SK-N-SH treated with all-trans-retinoic acid at 6 μM for 48 hours (cell line): ENCODE measurements at regions not wholly inside any gene's neighbourhood (a gene's known extent, or its start where the extent isn't known, plus 50 kb on each side); places are given as distances from the start of the nearest gene placed in this dataset.

Experiments
- ATAC-seq: fragments of 200-7000 bp; cut with Tn5 transposase; 3 replicates; pipeline ENCODE4 v1.9.1; 2020; ENCODE audit warnings: mild to moderate bottlenecking, moderate library complexity
- ARNTL ChIP-seq: fragments of 450-650 bp; formaldehyde crosslinking; IDR thresholded peaks from 2 replicates; pipeline ENCODE4 v1.5.0; 2020; ENCODE audit warnings: low read depth, mild to moderate bottlenecking, moderate library complexity, borderline replicate concordance
- BACH2 ChIP-seq: fragments of 250-450 bp; sonication (Bioruptor Pico); IDR thresholded peaks from 2 replicates; pipeline ENCODE4 v1.9.0; 2021; ENCODE audit warnings: mild to moderate bottlenecking, borderline replicate concordance
- CSDC2 ChIP-seq: fragments of 250-450 bp; sonication (Bioruptor Pico); IDR thresholded peaks from 2 replicates; pipeline ENCODE4 v1.5.0; 2020; ENCODE audit warnings: mild to moderate bottlenecking, moderate library complexity
- ISL1 ChIP-seq: fragments of 250-450 bp; sonication (Bioruptor Pico); IDR thresholded peaks from 2 replicates; pipeline ENCODE4 v2.1.2; 2022; ENCODE audit warnings: mild to moderate bottlenecking, moderate library complexity
- PPARA ChIP-seq: fragments of 250-450 bp; sonication (Bioruptor Pico); IDR thresholded peaks from 2 replicates; pipeline ENCODE4 v1.5.0; 2020; ENCODE audit warnings: mild to moderate bottlenecking, borderline replicate concordance
- RARB ChIP-seq: fragments of 250-450 bp; sonication (Bioruptor Pico); IDR thresholded peaks from 2 replicates; pipeline ENCODE4 v1.8.0; 2021; ENCODE audit warnings: mild to moderate bottlenecking, moderate library complexity
- SNAI2 ChIP-seq: fragments of 250-450 bp; sonication (Bioruptor Pico); IDR thresholded peaks from 2 replicates; pipeline ENCODE4 v1.5.0; 2020; ENCODE audit warnings: mild to moderate bottlenecking, moderate library complexity
- TCF4 ChIP-seq: fragments of 250-450 bp; sonication (Bioruptor Pico); IDR thresholded peaks from 2 replicates; pipeline ENCODE4 v1.8.0; 2021; ENCODE audit warnings: mild to moderate bottlenecking, moderate library complexity, borderline replicate concordance
- TOX ChIP-seq: fragments of 250-450 bp; sonication (Bioruptor Pico); IDR thresholded peaks from 2 replicates; pipeline ENCODE4 v1.8.0; 2021; ENCODE audit warnings: mild to moderate bottlenecking, moderate library complexity, borderline replicate concordance
- ZFP3 ChIP-seq: fragments of 250-450 bp; sonication (Bioruptor Pico); IDR thresholded peaks from 2 replicates; pipeline ENCODE4 v1.5.0; 2020; ENCODE audit warnings: mild to moderate bottlenecking, moderate library complexity
- ZFP30 ChIP-seq: fragments of 450-650 bp; formaldehyde crosslinking; IDR thresholded peaks from 2 replicates; pipeline ENCODE4 v1.5.0; 2022; ENCODE audit warnings: mild to moderate bottlenecking, moderate library complexity
- ZNF565 ChIP-seq: fragments of 450-650 bp; formaldehyde crosslinking; conservative IDR thresholded peaks from 2 replicates; pipeline ENCODE4 v1.5.0; 2020; ENCODE audit warnings: low read depth, mild to moderate bottlenecking, moderate library complexity
- TF ChIP-seq, protein P1 (sequence below): fragments of 250-450 bp; sonication (Bioruptor Pico); IDR thresholded peaks from 2 replicates; pipeline ENCODE4 v1.5.0; 2020; ENCODE audit warnings: mild to moderate bottlenecking, moderate library complexity
- TF ChIP-seq, protein P2 (sequence below): fragments of 250-450 bp; sonication (Bioruptor Pico); IDR thresholded peaks from 2 replicates; pipeline ENCODE4 v1.5.1; 2020; ENCODE audit warnings: low read depth, mild to moderate bottlenecking, moderate library complexity
- TF ChIP-seq, protein P3 (sequence below): fragments of 250-450 bp; sonication (Bioruptor Pico); IDR thresholded peaks from 2 replicates; pipeline ENCODE4 v1.8.0; 2021; ENCODE audit warnings: low read depth, mild to moderate bottlenecking, moderate library complexity, borderline replicate concordance
- TF ChIP-seq, protein P4 (sequence below): fragments of 250-450 bp; sonication (Bioruptor Pico); IDR thresholded peaks from 2 replicates; pipeline ENCODE4 v1.8.0; 2020; ENCODE audit warnings: mild to moderate bottlenecking, moderate library complexity, borderline replicate concordance
- TF ChIP-seq, protein P5 (sequence below): fragments of 250-450 bp; sonication (Bioruptor Pico); IDR thresholded peaks from 2 replicates; pipeline ENCODE4 v1.5.1; 2021; ENCODE audit warnings: mild to moderate bottlenecking, moderate library complexity

DNA sequence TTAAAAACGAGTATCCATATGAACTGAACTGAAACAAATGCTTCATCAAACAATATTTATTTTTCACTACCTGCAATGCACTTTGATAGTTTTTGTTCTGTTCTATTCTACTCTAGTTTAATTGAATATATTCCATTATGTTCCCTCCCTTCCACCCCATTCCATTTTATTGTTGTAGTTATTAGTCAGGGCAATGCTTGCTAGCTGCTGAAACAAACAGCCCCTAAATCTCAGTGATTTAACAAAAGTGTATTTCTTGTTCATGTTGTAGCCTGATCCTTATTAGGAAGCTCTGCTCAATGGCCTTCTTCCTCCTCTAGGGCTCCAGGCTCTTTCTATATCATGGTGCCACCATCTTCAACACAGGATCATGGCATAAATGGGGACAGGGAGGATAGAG is 122.3 kb upstream of the RAI2 start:
- no peak for ATAC-seq
- TF ChIP-seq SNAI2 (CRISPR knock-in tag), result no peak
- TF ChIP-seq, protein P1, sequence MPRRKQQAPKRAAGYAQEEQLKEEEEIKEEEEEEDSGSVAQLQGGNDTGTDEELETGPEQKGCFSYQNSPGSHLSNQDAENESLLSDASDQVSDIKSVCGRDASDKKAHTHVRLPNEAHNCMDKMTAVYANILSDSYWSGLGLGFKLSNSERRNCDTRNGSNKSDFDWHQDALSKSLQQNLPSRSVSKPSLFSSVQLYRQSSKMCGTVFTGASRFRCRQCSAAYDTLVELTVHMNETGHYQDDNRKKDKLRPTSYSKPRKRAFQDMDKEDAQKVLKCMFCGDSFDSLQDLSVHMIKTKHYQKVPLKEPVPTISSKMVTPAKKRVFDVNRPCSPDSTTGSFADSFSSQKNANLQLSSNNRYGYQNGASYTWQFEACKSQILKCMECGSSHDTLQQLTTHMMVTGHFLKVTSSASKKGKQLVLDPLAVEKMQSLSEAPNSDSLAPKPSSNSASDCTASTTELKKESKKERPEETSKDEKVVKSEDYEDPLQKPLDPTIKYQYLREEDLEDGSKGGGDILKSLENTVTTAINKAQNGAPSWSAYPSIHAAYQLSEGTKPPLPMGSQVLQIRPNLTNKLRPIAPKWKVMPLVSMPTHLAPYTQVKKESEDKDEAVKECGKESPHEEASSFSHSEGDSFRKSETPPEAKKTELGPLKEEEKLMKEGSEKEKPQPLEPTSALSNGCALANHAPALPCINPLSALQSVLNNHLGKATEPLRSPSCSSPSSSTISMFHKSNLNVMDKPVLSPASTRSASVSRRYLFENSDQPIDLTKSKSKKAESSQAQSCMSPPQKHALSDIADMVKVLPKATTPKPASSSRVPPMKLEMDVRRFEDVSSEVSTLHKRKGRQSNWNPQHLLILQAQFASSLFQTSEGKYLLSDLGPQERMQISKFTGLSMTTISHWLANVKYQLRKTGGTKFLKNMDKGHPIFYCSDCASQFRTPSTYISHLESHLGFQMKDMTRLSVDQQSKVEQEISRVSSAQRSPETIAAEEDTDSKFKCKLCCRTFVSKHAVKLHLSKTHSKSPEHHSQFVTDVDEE (CRISPR knock-in tag), result no peak
- TF ChIP-seq ISL1, result no peak
- no peak for TF ChIP-seq RARB
- TF ChIP-seq BACH2, result no peak
- no peak for TF ChIP-seq TCF4 (CRISPR knock-in tag)
- TF ChIP-seq, protein P2, sequence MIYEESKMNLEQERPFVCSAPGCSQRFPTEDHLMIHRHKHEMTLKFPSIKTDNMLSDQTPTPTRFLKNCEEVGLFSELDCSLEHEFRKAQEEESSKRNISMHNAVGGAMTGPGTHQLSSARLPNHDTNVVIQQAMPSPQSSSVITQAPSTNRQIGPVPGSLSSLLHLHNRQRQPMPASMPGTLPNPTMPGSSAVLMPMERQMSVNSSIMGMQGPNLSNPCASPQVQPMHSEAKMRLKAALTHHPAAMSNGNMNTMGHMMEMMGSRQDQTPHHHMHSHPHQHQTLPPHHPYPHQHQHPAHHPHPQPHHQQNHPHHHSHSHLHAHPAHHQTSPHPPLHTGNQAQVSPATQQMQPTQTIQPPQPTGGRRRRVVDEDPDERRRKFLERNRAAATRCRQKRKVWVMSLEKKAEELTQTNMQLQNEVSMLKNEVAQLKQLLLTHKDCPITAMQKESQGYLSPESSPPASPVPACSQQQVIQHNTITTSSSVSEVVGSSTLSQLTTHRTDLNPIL (CRISPR knock-in tag), result no peak
- TF ChIP-seq ZNF565 (CRISPR knock-in tag), result no peak
- TF ChIP-seq, protein P3, sequence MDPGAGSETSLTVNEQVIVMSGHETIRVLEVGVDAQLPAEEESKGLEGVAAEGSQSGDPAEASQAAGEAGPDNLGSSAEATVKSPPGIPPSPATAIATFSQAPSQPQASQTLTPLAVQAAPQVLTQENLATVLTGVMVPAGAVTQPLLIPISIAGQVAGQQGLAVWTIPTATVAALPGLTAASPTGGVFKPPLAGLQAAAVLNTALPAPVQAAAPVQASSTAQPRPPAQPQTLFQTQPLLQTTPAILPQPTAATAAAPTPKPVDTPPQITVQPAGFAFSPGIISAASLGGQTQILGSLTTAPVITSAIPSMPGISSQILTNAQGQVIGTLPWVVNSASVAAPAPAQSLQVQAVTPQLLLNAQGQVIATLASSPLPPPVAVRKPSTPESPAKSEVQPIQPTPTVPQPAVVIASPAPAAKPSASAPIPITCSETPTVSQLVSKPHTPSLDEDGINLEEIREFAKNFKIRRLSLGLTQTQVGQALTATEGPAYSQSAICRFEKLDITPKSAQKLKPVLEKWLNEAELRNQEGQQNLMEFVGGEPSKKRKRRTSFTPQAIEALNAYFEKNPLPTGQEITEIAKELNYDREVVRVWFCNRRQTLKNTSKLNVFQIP, result no peak
- TF ChIP-seq, protein P4, sequence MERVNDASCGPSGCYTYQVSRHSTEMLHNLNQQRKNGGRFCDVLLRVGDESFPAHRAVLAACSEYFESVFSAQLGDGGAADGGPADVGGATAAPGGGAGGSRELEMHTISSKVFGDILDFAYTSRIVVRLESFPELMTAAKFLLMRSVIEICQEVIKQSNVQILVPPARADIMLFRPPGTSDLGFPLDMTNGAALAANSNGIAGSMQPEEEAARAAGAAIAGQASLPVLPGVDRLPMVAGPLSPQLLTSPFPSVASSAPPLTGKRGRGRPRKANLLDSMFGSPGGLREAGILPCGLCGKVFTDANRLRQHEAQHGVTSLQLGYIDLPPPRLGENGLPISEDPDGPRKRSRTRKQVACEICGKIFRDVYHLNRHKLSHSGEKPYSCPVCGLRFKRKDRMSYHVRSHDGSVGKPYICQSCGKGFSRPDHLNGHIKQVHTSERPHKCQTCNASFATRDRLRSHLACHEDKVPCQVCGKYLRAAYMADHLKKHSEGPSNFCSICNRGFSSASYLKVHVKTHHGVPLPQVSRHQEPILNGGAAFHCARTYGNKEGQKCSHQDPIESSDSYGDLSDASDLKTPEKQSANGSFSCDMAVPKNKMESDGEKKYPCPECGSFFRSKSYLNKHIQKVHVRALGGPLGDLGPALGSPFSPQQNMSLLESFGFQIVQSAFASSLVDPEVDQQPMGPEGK (CRISPR knock-in tag), result no peak

DNA sequence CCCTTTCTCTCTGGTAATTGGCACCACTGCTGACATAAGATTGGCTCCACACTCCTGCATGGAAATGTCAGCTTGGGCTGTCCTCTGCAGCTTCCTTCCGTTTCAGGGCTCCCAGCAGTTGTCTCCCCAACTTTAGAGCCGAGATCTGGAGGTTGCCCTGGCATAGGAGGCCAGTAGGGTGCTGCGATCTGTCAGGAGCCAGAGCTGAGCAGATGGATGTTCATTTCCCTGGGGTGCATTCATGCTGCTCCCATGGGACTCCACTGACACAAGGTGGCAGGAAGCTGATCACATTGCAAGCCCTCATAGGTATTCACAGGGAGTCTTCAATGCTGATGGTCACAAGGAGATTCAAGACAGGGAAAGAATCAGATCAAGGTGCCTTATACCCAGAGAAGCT is 116.6 kb upstream of the RAI2 start:
- no peak for ATAC-seq
- TF ChIP-seq TOX (CRISPR knock-in tag) (no peak), CSDC2 (CRISPR knock-in tag) (no peak), ZFP30 (CRISPR knock-in tag) (no peak), ARNTL (CRISPR knock-in tag) (no peak), ZFP3 (no peak), PPARA (CRISPR knock-in tag) (no peak)
- TF ChIP-seq, protein P5, sequence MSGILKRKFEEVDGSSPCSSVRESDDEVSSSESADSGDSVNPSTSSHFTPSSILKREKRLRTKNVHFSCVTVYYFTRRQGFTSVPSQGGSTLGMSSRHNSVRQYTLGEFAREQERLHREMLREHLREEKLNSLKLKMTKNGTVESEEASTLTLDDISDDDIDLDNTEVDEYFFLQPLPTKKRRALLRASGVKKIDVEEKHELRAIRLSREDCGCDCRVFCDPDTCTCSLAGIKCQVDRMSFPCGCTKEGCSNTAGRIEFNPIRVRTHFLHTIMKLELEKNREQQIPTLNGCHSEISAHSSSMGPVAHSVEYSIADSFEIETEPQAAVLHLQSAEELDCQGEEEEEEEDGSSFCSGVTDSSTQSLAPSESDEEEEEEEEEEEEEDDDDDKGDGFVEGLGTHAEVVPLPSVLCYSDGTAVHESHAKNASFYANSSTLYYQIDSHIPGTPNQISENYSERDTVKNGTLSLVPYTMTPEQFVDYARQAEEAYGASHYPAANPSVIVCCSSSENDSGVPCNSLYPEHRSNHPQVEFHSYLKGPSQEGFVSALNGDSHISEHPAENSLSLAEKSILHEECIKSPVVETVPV, result no peak
- TF ChIP-seq, protein P2 (CRISPR knock-in tag), result no peak
- TF ChIP-seq, protein P3, result no peak
- TF ChIP-seq, protein P1 (CRISPR knock-in tag), result no peak
